GM13977 (cell line): ENCODE measurements at regions not wholly inside any gene's neighbourhood (a gene's known extent, or its start where the extent isn't known, plus 50 kb on each side); places are given as distances from the start of the nearest gene placed in this dataset.

ENCODE experiments used
- DNase-seq: peaks from one replicate; pipeline ENCODE4 v3.0.0; 2012; ENCODE audit warnings: low spot score
- CTCF ChIP-seq: IDR thresholded peaks from 2 replicates; pipeline ENCODE4 v1.5.1; 2012; ENCODE audit warnings: mild to moderate bottlenecking, control low read depth; ENCODE audit not compliant: insufficient read depth; ENCODE audit errors: extremely low read depth, missing control alignments
- in situ Hi-C: fragments of 300-500 bp; cut with MboI; formaldehyde crosslinking; loops from one replicate; pipeline ENCODE4 v1.12.0; 2022; ENCODE audit warnings: low sequenced_read_pairs, low pct_unique_long_range_greater_than_20kb, mixed read lengths, inconsistent platforms; ENCODE audit not compliant: unreplicated experiment

GRCh38 chr15:89406218-89406939 is 71.8 kb upstream of the POLG start:
- no peak for DNase-seq
- TF ChIP-seq CTCF, result no peak
- in situ Hi-C loops, result no loop called here

GRCh38 chr15:89405494-89405893 is 70.9 kb upstream of the POLG start:
- in situ Hi-C loops, result no loop called here
- no peak for DNase-seq
- TF ChIP-seq CTCF, result no peak

GRCh38 chr15:89404023-89404422 is 69.4 kb upstream of the POLG start:
- DNase-seq, result no peak
- no peak for TF ChIP-seq CTCF
- in situ Hi-C loops, result no loop called here

GRCh38 chr15:89402518-89402805 is 67.8 kb upstream of the POLG start:
- TF ChIP-seq CTCF, result no peak
- in situ Hi-C loops, result no loop called here
- DNase-seq, result no peak

- no peak for DNase-seq
- in situ Hi-C loops, result no loop called here
- no peak for TF ChIP-seq CTCF
These were observed 67.2 kb upstream of the POLG start for GRCh38 chr15:89401631-89402517.

GRCh38 chr15:89400782-89401545 is 66.3 kb upstream of the POLG start:
- no peak for DNase-seq
- in situ Hi-C loops, result no loop called here
- no peak for TF ChIP-seq CTCF
